Naive B cell (primary cell): ENCODE measurements at regions not wholly inside any gene's neighbourhood (a gene's known extent, or its start where the extent isn't known, plus 50 kb on each side); places are given as distances from the start of the nearest gene placed in this dataset.
"Not testable (repeated sequence)": the region's sequence is repeated elsewhere in the genome, so short reads cannot be mapped to it uniquely, and the experiment has no call there.

Source experiments
- ATAC-seq, 2 donors: fragments of 150-1000 bp; cut with Tn5 transposase; 2 replicates each; pipeline ENCODE4 v1.10.0; 2021; ENCODE audit warnings: low read depth in 2 of 2, mild to moderate bottlenecking in 2 of 2, moderate library complexity in 2 of 2
- DNase-seq: peaks from one replicate; pipeline ENCODE4 v3.0.0; 2022
- H3K27ac Mint-ChIP-seq, 6 donors: one replicate each; pipeline ENCODE4 v1.8.0; 2020 to 2022; ENCODE audit warnings: mild to moderate bottlenecking in 6 of 6, mixed read lengths in 6 of 6, moderate library complexity in 5 of 6, inconsistent platforms in 2 of 6
- H3K27me3 Mint-ChIP-seq, 3 donors: one replicate each; pipeline ENCODE4 v1.8.0; 2021 to 2022; ENCODE audit warnings: mixed read lengths in 3 of 3, mild to moderate bottlenecking in 1 of 3
- H3K36me3 Mint-ChIP-seq, 2 donors: one replicate each; pipeline ENCODE4 v1.8.0; 2020 to 2022; ENCODE audit warnings: mixed read lengths in 2 of 2, inconsistent platforms in 1 of 2, mild to moderate bottlenecking in 1 of 2
- H3K4me1 Mint-ChIP-seq, 3 donors: one replicate each; pipeline ENCODE4 v1.8.0; 2020 to 2022; ENCODE audit warnings: mixed read lengths in 3 of 3, inconsistent platforms in 1 of 3, mild to moderate bottlenecking in 1 of 3, moderate library complexity in 1 of 3
- H3K4me3 Mint-ChIP-seq, 8 donors: one replicate each; pipeline ENCODE4 v1.8.0; 2020 to 2022; ENCODE audit warnings: mild to moderate bottlenecking in 8 of 8, mixed read lengths in 8 of 8, moderate library complexity in 8 of 8, inconsistent platforms in 2 of 8
- H3K9me3 Mint-ChIP-seq, 7 donors: one replicate each; pipeline ENCODE4 v1.8.0; 2020 to 2022; ENCODE audit warnings: mixed read lengths in 7 of 7, mild to moderate bottlenecking in 5 of 7, inconsistent platforms in 2 of 7, moderate library complexity in 1 of 7

GRCh38 chr2:186365406-186365805 is 120.7 kb upstream of the ZC3H15 start:
- Mint-ChIP-seq H3K27me3 (no peaks in the 10 kb centered on the region), H3K9me3 (peaks cover 0 to 18% (median 7%) of the 10 kb centered on the region in 7 donors), H3K4me1 (peaks cover 0 to 3% (median 0%) of the 10 kb centered on the region in 3 donors), H3K36me3 (peaks cover 11 to 25% of the 10 kb centered on the region in 2 donors), H3K4me3 (no peak overlapping the region), H3K27ac (no peak overlapping the region)
- DNase-seq = no peak
- ATAC-seq = no peak

- Mint-ChIP-seq H3K4me3 (no peak overlapping the region), H3K4me1 (peaks cover 0 to 4% (median 4%) of the 10 kb centered on the region in 3 donors), H3K9me3 (peaks cover 9 to 50% (median 25%) of the 10 kb centered on the region in 7 donors), H3K36me3 (peaks cover 35 to 40% of the 10 kb centered on the region in 2 donors), H3K27ac (no peak overlapping the region), H3K27me3 (no peaks in the 10 kb centered on the region)
- no peak for ATAC-seq
- no peak for DNase-seq
Observed at GRCh38 chr2:186379052-186379451, 107.0 kb upstream of the ZC3H15 start.

- Mint-ChIP-seq H3K27me3 (no peaks in the 10 kb centered on the region), H3K4me3 (no peak overlapping the region), H3K36me3 (peaks cover 35 to 43% of the 10 kb centered on the region in 2 donors), H3K9me3 (peaks cover 13 to 47% (median 26%) of the 10 kb centered on the region in 7 donors), H3K27ac (no peak overlapping the region), H3K4me1 (peaks cover 0 to 4% (median 4%) of the 10 kb centered on the region in 3 donors)
- DNase-seq (no peak), ATAC-seq (no peak)
Observed at GRCh38 chr2:186380805-186381204, 105.3 kb upstream of the ZC3H15 start.

GRCh38 chr2:186381573-186381972 is 104.5 kb upstream of the ZC3H15 start:
- Mint-ChIP-seq H3K9me3 (peaks cover 16 to 51% (median 27%) of the 10 kb centered on the region in 7 donors), H3K27me3 (no peaks in the 10 kb centered on the region), H3K27ac (no peak overlapping the region), H3K36me3 (peaks cover 38 to 45% of the 10 kb centered on the region in 2 donors), H3K4me3 (no peak overlapping the region), H3K4me1 (peaks cover 0 to 4% (median 4%) of the 10 kb centered on the region in 3 donors)
- no peak for DNase-seq
- ATAC-seq = no peak

GRCh38 chr2:186382932-186383331 is 103.1 kb upstream of the ZC3H15 start:
- DNase-seq (no peak), ATAC-seq (no peak)
- H3K27me3 Mint-ChIP-seq = no peaks in the 10 kb centered on the region
- peaks cover 31 to 41% of the 10 kb centered on the region in 2 donors for H3K36me3 Mint-ChIP-seq
- no peak overlapping the region for H3K4me3 Mint-ChIP-seq
- H3K4me1 Mint-ChIP-seq = peaks cover 0 to 4% (median 4%) of the 10 kb centered on the region in 3 donors
- peaks cover 16 to 50% (median 33%) of the 10 kb centered on the region in 7 donors for H3K9me3 Mint-ChIP-seq
- H3K27ac Mint-ChIP-seq = no peak overlapping the region

- Mint-ChIP-seq H3K36me3 (peaks cover 28 to 45% of the 10 kb centered on the region in 2 donors), H3K27me3 (no peaks in the 10 kb centered on the region), H3K9me3 (peaks cover 22 to 51% (median 39%) of the 10 kb centered on the region in 7 donors), H3K27ac (no peak overlapping the region), H3K4me3 (no peak overlapping the region), H3K4me1 (peaks cover 0 to 4% (median 4%) of the 10 kb centered on the region in 3 donors)
- no peak for DNase-seq
- ATAC-seq = no peak
Observed at GRCh38 chr2:186384226-186384625, 101.8 kb upstream of the ZC3H15 start.

GRCh38 chr2:186385638-186386201 is 100.3 kb upstream of the ZC3H15 start:
- not testable (repeated sequence) for ATAC-seq, DNase-seq, H3K27me3 Mint-ChIP-seq, H3K4me1 Mint-ChIP-seq, H3K4me3 Mint-ChIP-seq, H3K27ac Mint-ChIP-seq
- peaks cover 36 to 60% of the 10 kb centered on the region in 2 donors for H3K36me3 Mint-ChIP-seq
- H3K9me3 Mint-ChIP-seq = peaks cover 24 to 66% (median 53%) of the 10 kb centered on the region in 7 donors

GRCh38 chr2:186399082-186399644 is 86.9 kb upstream of the ZC3H15 start:
- ATAC-seq (no peak), DNase-seq (no peak)
- no peak overlapping the region for H3K4me3 Mint-ChIP-seq
- H3K27me3 Mint-ChIP-seq = no peaks in the 10 kb centered on the region
- H3K36me3 Mint-ChIP-seq = peaks cover 7 to 13% of the 10 kb centered on the region in 2 donors
- peaks cover 3 to 21% (median 12%) of the 10 kb centered on the region in 7 donors for H3K9me3 Mint-ChIP-seq
- H3K27ac Mint-ChIP-seq = no peak overlapping the region
- peaks cover 0 to 4% (median 0%) of the 10 kb centered on the region in 3 donors for H3K4me1 Mint-ChIP-seq

- no peaks in the 10 kb centered on the region for H3K27me3 Mint-ChIP-seq
- ATAC-seq (no peak), DNase-seq (no peak)
- no peaks in the 10 kb centered on the region for H3K4me1 Mint-ChIP-seq
- peaks cover 19 to 22% of the 10 kb centered on the region in 2 donors for H3K36me3 Mint-ChIP-seq
- no peak overlapping the region for H3K4me3 Mint-ChIP-seq
- H3K9me3 Mint-ChIP-seq = peaks cover 1 to 24% (median 11%) of the 10 kb centered on the region in 7 donors
- no peak overlapping the region for H3K27ac Mint-ChIP-seq
Observed at GRCh38 chr2:186405842-186406241, 80.2 kb upstream of the ZC3H15 start.

- ATAC-seq (no peak), DNase-seq (no peak)
- H3K27me3 Mint-ChIP-seq = no peaks in the 10 kb centered on the region
- H3K27ac Mint-ChIP-seq = no peak overlapping the region
- H3K9me3 Mint-ChIP-seq = peaks cover 1 to 24% (median 12%) of the 10 kb centered on the region in 7 donors
- H3K36me3 Mint-ChIP-seq = peaks cover 20 to 26% of the 10 kb centered on the region in 2 donors
- no peak overlapping the region for H3K4me3 Mint-ChIP-seq
- H3K4me1 Mint-ChIP-seq = peaks cover 0 to 6% (median 0%) of the 10 kb centered on the region in 3 donors
Observed at GRCh38 chr2:186407611-186408010, 78.4 kb upstream of the ZC3H15 start.

- ATAC-seq = no peak
- no peaks in the 10 kb centered on the region for H3K27me3 Mint-ChIP-seq
- DNase-seq = no peak
- H3K4me1 Mint-ChIP-seq = peaks cover 0 to 6% (median 4%) of the 10 kb centered on the region in 3 donors
- no peak overlapping the region for H3K27ac Mint-ChIP-seq
- no peak overlapping the region for H3K4me3 Mint-ChIP-seq
- H3K9me3 Mint-ChIP-seq = peaks cover 0 to 12% (median 3%) of the 10 kb centered on the region in 7 donors
- peaks cover 33 to 40% of the 10 kb centered on the region in 2 donors for H3K36me3 Mint-ChIP-seq
Observed at GRCh38 chr2:186410802-186411201, 75.3 kb upstream of the ZC3H15 start.

- ATAC-seq (no peak), DNase-seq (no peak)
- Mint-ChIP-seq H3K36me3 (peaks cover 12 to 18% of the 10 kb centered on the region in 2 donors), H3K27ac (peak overlapping the region in 1 of 6 donors; percentile 23), H3K4me1 (peaks cover 19 to 20% (median 20%) of the 10 kb centered on the region in 3 donors), H3K9me3 (no peaks in the 10 kb centered on the region), H3K27me3 (no peaks in the 10 kb centered on the region), H3K4me3 (no peak overlapping the region)
Observed at GRCh38 chr2:186422226-186422625, 63.8 kb upstream of the ZC3H15 start.

GRCh38 chr2:186423481-186423880 is 62.6 kb upstream of the ZC3H15 start:
- Mint-ChIP-seq H3K4me3 (no peak overlapping the region), H3K9me3 (no peaks in the 10 kb centered on the region), H3K4me1 (peaks cover 19 to 30% (median 20%) of the 10 kb centered on the region in 3 donors), H3K27ac (no peak overlapping the region), H3K36me3 (peaks cover 4 to 5% of the 10 kb centered on the region in 2 donors), H3K27me3 (no peaks in the 10 kb centered on the region)
- ATAC-seq (no peak), DNase-seq (no peak)

GRCh38 chr2:186424265-186424664 is 61.8 kb upstream of the ZC3H15 start:
- no peaks in the 10 kb centered on the region for H3K36me3 Mint-ChIP-seq
- no peak for ATAC-seq
- peaks cover 19 to 31% (median 20%) of the 10 kb centered on the region in 3 donors for H3K4me1 Mint-ChIP-seq
- no peak overlapping the region for H3K4me3 Mint-ChIP-seq
- H3K27ac Mint-ChIP-seq = peak overlapping the region in 1 of 6 donors; percentile 16
- no peak for DNase-seq
- H3K9me3 Mint-ChIP-seq = no peaks in the 10 kb centered on the region
- no peaks in the 10 kb centered on the region for H3K27me3 Mint-ChIP-seq
